ENCODE measurements at regions not wholly inside any gene's neighbourhood (a gene's known extent, or its start where the extent isn't known, plus 50 kb on each side); places are given as distances from the start of the nearest gene placed in this dataset.
"Not testable (repeated sequence)": the region's sequence is repeated elsewhere in the genome, so short reads cannot be mapped to it uniquely, and the experiment has no call there.

DNA sequence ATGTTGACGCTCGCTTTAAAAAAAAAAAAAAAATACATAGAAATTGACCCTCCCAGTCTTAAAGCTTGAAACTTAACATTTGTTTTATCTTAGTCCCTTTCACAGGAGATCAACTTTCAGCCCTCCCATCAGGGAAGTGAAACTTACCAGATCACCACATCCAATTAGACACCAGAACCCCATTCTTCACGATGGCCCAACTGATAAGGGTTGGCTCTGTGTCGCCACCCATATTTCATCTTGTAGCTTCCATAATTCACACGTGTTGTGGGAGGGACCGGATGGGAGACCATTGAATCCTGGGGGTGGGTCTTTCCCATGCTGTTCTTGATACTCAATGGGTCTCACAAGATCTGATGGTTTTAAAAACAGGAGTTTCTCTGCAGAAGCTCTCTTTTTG, 629.4 kb upstream of the KCND2 start:
- DNase-seq: no peak

DNA sequence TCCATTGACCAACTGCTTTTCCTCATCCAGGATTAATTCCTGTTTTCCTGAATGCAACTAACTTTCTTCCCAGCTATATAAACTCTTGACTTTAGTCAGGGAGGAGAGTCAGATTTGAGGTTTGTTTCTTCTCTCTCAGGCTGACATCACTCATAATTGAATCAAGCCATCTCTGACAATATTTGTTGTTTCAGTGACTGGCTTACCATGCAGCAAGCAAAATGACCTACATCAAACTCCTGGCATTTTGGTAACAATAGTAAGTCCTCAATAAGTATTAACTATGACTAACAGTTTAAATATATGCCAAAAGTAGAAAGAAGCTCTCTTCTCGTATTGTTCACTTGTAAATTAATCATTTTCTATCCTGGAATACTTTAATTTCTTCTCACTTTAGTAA, 625.7 kb upstream of the KCND2 start:
- DNase-seq: no peak

- not testable (repeated sequence) for DNase-seq
Measured at GRCh38 chr7:119648752-119649151, 624.2 kb upstream of the KCND2 start.

DNA sequence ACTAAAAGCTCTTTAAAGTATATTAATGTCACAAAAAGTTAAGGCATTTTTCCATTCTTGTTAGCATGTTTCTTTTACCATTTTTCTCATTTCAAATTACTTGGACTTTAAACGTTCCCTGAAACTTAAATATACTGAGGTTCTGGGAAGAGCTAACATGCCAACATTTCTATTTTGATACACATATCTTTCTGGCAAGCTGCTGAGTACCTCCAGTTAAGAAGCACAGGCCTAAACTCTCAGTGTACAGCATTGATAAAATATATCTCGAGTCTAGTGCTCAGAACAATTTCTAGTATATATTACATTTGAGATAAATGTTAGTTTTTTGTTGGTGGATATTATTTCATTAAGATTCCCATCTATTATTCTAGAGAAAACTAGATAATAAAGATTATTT, 612.9 kb upstream of the KCND2 start:
- no peak for DNase-seq

DNA sequence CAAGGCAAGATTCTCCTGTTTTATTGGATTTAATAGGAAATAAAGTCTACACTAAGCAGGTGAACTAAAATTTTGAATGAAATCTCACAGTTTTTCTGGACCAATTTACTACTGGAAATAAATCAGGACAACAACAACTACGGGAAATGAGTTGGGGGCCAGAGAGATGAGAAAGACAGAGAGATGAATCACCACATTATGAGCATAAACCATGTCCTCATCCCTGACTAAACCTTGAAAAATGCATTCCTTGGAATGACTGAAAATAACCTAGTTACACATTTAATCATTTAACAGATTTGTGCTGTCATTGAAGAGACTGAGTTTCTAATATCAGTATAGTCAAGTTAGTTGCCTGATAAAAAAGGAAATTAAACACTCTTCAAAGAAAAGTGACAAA, 608.4 kb upstream of the KCND2 start:
- no peak for DNase-seq

DNA sequence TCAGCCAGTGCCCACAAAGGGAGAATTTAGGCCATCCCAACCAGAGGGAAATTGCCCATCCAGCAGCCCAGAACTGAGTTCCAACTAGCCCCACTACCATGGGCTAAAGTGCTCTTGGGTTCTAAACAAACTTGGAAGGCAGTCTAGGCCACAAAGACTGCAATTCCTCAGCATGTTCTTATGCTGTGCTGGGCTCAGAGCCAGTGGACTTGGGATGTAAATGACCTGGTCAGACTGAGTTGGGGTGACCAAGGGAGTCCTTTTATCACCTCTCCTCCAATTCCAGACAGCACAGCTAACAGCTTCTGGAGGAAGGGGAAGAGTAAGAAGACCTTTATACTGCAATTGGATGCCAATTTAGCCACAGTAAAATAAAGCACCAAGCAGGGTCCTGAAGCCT, 607.2 kb upstream of the KCND2 start:
- no peak for DNase-seq

- no peak for DNase-seq
Measured at GRCh38 chr7:119681336-119681735, 591.6 kb upstream of the KCND2 start.

DNA sequence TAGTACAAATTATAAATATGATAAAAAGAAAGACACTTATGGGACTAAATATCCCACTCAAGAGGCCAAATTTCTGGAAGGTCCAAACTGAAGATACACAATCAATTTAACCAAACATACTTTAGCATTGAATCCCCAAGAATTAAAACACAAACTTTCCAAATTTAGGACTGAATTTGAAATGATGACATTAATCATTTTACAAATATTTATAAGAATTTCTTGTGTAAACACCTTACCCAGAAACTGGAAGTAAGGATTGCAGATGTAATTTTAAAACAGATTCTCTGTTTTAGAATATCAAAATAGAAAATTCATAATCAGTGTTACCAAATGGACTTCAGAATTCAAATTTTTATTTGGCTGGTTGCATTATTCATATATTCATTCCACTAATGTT, 588.2 kb upstream of the KCND2 start:
- DNase-seq: no peak

- DNase-seq: no peak
Measured at GRCh38 chr7:119685906-119686305, 587.1 kb upstream of the KCND2 start.

GRCh38 chr7:119688831-119689230, 584.1 kb upstream of the KCND2 start:
- no peak for DNase-seq

- no peak for DNase-seq
Measured at GRCh38 chr7:119692541-119692940, 580.4 kb upstream of the KCND2 start.

DNA sequence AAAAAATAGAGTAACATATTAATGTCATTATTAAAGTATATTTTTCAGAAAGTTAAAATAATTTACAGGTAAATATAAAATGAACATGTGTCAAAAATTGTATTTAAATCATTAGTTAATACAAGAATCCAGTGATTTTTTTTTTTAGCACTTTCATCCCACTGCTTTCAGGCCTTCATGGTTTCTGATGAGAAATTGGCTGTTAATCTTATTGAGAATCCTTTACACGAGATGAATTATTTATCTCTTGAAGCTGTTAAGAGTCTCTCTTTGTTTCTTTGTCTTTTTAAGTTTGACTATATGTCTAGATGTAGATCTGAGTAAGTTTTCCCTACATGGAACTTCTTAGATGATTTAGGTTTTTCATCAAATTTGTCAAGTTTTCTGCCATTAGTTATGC, 578.5 kb upstream of the KCND2 start:
- DNase-seq: no peak

DNA sequence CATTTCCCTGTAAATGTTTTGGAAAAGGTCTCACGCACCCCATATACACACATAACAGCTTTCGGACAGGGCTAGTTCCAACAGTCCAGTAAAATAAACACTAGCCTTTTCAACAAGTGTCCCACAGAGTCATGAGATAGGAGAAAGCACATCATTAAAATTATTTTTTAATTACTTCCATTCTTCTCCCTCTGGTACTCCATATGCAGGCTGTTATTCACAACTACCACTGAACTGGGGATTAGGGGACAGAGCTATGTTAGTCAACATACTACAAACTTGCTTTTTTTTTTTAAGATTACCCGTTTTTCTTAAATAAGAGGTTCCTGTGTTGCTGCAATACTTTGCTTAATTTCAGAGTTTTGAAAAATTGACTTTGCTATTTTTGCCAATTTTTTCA, 576.6 kb upstream of the KCND2 start:
- no peak for DNase-seq

GRCh38 chr7:119703895-119704294, 569.1 kb upstream of the KCND2 start:
- DNase-seq: no peak

GRCh38 chr7:119706608-119707007, 566.4 kb upstream of the KCND2 start:
- DNase-seq: no peak

- DNase-seq: no peak
Measured at GRCh38 chr7:119708891-119709290, 564.1 kb upstream of the KCND2 start.

DNA sequence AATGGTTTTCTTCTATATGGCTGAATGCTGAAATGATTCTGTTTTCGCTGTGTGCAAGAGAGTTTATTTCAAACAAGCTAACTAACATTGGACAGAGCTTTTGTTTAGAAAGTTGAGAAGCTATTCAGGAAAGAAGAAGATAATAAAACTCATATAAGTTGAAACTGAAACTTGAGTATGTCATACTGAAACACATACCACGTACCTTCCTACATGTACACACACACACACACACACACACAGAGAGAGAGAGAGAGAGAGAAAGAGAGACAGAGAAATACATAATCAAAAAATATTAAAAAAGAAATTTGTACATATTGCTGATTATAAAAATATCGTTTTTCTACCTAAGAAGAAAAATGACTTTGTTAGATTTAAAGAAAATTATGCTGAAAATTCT, 561.9 kb upstream of the KCND2 start:
- no peak for DNase-seq

DNA sequence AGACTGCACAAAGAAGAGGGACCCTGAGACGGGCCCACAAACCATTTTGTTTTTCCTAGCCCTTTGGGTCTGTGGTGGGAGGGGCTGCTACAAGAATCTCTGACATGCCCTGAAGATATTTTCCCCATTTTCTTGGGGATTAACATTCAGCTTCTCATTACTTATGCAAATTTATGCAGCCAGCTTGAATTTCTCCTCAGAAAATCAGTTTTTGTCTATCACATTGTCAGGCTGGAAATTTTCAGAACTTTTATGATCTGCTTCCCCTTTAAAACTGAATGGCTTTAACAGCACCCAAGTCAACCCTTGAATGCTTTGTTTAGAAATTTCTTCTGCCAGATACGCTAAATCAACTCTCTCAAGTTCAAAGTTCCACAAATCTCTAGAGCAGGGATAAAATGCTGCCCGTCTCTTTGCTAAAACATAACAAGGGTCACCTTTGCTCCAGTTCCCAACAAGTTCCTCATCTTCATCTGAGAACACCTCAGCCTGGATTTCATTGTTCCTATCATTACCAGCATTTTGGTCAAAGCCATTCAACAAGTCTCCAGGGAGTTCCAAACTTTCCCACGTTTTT, 560.0 kb upstream of the KCND2 start:
- DNase-seq: no peak

GRCh38 chr7:119713606-119714005, 559.4 kb upstream of the KCND2 start:
- no peak for DNase-seq

GRCh38 chr7:119720541-119720940, 552.4 kb upstream of the KCND2 start:
- no peak for DNase-seq

DNA sequence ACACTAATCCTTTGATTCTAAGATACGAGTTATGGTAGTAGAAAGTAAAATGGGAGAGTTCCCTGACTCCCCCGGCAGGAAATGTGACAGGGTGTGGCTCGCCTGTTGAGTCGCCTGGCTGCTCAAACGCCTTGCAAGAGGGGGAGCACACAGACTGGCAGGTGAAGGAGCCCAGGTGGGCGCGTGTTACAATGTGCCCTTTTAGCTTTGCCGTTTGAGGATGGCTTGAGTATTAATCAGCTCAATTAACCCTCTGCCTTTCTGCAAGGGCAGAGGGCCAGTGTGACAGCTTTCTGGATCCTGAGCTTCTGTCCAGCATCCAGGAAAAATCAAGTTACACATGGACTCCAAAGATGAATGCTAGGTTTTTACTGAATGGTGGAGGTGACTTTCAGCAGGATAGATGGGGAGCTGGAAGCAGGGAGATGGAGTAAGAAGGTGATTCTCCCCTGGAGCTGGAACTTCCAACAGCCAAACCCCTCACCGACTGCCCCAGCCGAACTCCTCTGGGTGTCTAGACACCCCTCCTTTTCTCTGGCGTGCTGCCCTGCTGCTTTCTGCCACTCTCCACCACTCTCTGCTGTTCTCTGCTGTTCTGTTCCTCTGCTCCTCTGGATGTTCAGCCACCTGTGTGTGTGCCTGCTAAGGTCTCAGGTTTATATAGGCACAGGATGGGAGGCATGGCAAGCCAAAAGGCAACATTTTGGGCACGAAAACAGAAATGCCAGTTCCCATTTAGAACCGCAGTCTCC, 548.8 kb upstream of the KCND2 start:
- DNase-seq: no peak

DNA sequence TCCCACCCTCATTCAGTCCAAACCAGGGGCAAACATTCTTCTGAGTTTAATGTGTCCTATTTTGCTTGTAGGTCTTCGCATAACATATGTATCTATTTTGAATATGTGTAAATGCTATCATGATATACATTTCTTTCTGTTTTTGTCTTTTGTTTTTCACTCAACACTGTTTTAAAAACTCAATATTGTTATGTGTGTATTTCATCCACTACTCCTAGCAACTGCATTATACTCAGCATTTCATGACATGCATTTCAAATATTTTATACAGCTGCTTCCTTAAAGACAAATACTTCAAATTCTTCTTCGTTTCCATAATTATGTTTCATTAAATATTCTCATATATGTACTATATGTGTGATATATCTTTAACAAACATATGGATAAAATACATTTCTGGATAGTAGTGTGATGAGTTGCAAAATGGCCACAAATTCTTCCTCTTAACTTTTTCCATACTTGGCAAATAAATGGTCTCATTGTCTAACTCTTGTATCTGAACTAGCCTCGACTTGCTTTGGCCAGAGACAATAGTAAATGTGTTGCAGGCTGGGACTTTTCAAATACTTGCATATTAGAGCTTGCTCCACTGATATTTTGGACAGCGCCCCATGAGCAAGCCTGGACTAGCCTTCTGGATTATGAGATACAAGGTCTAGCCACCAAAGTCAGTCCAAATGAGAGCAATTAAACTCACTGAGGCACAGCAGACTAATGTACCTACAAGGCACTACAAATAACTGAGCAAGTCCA, 539.7 kb upstream of the KCND2 start:
- DNase-seq: no peak

GRCh38 chr7:119737390-119737789, 535.6 kb upstream of the KCND2 start:
- DNase-seq: no peak

GRCh38 chr7:119745280-119745679, 527.7 kb upstream of the KCND2 start:
- not testable (repeated sequence) for DNase-seq
